Testis (tissue), 2 donors: ENCODE measurements at regions not wholly inside any gene's neighbourhood (a gene's known extent, or its start where the extent isn't known, plus 50 kb on each side); places are given as distances from the start of the nearest gene placed in this dataset.

Source experiments
- CTCF ChIP-seq, 3 experiments: fragments of 450-650 bp in 2 of 3; fragments of 200-600 bp in 1 of 3; sonication (generic) in 1 of 3; IDR thresholded peaks; one replicate each; pipeline ENCODE4 v1.5.1; 2016 to 2019; ENCODE audit warnings: antibody characterized with exemption in 3 of 3, mild to moderate bottlenecking in 2 of 3, moderate library complexity in 1 of 3
- POLR2A ChIP-seq: fragments of 450-650 bp; IDR thresholded peaks from one replicate; pipeline ENCODE4 v1.6.1; 2017; ENCODE audit warnings: antibody characterized with exemption, mild to moderate bottlenecking, moderate library complexity

GRCh38 chr12:125214289-125214688, 149.1 kb downstream of the AACS start:
- TF ChIP-seq CTCF (IDR thresholded peaks at IDR 0.05) (no peak), POLR2A (no peak)
